HG03095 (cell line): ENCODE measurements at regions not wholly inside any gene's neighbourhood (a gene's known extent, or its start where the extent isn't known, plus 50 kb on each side); places are given as distances from the start of the nearest gene placed in this dataset.

Experiments
- ATAC-seq: cut with Tn5 transposase; IDR thresholded peaks from one replicate; pipeline ENCODE4 v1.9.1; 2021; ENCODE audit warnings: moderate library complexity; ENCODE audit not compliant: unreplicated experiment

DNA sequence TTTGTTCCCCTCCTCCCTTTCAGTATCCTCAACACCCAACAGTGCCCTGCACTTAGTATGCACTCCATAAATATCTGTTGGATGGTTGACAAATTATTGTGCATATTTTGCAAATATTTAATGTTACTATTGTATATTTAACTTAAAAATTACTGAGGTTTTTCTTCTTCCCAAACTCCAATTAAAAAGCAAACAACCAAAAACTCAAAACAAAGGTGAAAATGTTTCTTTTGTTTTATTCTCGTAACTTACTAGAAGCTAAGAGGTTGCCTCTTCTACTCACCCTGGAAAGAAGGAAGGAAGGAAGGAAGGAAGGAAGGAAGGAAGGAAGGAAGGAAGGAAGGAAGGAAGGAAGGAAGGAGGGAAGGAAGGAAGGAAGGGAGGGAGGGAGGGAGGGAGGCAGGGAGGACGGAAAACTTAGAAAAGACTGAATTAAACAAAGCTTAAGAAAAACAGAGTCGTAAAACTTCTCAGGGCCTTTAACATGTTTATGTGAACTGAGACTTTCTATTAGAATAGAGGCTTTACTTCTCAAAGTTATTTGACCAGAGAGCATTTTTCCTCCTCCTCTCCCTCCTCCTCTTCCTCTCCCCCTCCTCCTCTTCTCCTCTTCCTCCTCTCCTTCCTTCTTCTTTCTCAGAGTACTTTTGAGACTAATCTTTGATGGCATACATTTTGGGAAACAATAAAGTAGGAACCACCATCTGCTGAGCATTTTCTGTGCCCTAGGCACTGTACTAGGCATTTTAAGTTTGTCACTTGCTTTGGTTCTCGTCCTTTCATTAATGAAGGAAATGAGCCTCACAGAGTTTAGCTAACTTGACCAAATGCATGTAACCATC is 396.6 kb upstream of the WWC1 start:
- no peak for ATAC-seq

DNA sequence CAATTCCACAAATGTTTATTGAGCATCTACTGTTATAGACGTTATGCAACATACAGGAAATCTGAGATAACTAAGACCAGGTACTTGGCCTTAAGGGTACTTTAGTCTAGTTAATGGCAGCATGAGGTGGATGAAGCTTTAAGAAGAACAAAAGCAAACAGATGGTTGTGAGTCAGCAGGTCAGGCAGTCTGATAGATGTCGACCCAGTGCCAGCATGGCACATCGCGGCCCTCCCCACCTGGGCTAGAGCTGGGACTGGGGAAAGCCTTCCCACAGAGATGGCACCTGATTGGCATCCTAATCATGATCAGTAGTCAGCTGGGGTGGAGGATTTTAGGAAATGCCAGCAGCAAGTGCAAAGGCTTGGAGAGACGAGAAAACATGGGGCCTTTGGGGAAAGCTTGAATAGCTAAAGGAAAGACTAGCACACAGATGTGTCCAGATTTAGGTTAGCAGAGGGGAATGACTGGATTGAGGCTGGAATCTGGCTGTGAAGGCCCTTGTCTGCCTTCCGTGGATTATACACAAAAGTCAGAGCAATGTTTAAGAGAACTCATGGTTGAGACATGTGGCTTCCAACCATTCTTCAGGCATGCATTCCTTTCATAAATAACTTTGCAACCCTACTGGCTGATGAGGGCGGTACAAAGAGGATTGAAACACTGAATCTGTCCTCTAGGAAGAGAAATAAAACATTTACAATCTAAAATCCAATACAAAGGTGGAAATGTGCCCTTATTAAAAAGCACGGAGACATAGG is 395.4 kb upstream of the WWC1 start:
- no peak for ATAC-seq

DNA sequence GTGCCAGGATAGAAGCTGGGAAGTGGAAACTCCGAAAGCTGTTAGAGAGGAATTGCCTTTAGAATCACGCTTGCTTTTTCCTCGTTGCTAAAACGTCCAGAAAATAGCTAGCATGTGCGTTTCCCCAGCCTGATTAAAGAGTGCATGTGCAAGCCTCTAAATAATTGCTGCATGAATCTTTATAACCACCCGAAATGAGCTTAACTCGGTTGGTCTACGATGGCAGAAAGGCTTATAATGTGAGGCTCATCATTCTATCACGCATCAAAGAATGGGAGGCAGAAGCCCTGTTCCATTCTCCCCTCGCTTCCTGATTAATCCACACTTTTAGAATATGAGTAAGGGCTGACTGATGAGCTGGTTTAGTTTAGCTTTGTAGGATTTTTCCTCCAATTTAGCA is 394.6 kb upstream of the WWC1 start:
- ATAC-seq: no peak

DNA sequence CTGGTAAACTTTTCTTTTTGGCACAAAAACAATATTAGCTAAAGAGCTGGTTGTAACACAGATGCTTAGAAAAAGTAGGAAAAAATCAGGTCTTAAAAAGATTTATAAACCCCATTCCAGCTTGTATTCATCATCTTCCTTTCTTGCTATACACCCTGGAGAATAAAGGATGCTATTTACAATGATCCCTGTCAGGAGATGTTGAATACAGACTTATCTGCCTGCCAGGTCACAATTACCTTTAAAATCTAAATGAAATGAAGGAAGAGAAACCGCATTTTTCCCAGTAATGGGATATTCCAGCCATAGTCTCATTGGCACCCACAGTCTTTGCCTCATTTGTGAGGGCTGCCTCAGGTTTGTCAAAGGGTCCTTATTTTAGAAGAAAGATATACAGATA is 394.1 kb upstream of the WWC1 start:
- no peak for ATAC-seq

DNA sequence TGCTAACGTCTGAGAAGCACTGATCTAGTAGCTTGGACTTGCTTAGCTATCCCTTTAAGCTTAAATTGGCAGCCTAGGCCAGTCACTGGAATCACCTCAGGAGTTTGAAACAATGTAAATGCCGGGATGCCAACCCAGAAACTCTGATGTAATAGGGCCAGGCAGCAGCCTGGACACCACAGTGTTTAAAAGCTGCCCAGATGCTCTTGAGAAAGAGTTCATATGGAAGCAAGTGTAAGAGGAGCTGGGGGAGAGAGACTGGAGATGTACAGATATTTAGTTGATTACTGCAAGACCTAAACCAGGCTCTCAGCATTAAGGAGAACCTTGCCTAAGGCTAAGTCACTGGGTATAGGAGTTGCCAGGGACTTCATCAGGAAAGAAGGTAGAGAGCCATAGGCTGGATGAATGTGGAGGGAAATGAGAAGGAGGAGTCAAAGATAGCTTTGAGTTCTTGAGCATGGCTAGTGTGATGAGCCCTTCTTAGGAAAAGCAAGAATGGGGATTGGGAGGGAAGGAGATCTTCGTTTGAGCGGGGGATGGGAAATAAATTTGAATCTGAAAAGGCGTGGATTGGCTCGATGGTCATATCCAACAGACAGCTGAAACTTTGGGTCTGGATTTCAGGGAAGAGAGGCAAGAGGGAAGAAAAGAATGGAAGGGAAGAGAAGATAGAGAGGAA is 392.9 kb upstream of the WWC1 start:
- no peak for ATAC-seq

DNA sequence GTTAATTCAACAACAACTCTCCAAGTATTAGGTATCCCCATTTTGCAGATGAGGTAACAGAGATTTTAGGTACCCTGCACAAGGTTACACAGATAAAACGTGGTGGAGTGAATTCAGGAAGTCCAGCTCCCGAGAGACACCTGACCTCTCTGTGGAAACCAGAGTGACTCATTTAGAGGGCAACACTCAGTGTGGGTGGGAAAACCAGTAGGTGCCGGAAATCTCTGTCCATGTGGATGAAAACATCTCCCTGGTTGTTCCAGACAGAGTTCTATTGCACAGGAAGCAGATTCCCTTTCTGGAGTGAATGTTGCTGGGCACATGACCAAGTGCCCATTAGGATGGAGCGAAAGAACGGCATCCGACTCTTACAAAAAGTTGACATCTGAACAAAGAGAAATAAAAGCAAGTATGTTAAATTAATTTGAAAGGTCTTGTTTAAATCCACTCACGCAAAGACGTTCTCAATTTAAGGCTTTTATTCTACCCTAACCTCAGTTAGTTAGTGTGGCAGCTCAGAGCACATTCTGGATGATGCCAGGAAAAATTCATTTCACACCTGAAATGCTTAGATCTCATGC is 391.9 kb upstream of the WWC1 start:
- ATAC-seq: no peak

DNA sequence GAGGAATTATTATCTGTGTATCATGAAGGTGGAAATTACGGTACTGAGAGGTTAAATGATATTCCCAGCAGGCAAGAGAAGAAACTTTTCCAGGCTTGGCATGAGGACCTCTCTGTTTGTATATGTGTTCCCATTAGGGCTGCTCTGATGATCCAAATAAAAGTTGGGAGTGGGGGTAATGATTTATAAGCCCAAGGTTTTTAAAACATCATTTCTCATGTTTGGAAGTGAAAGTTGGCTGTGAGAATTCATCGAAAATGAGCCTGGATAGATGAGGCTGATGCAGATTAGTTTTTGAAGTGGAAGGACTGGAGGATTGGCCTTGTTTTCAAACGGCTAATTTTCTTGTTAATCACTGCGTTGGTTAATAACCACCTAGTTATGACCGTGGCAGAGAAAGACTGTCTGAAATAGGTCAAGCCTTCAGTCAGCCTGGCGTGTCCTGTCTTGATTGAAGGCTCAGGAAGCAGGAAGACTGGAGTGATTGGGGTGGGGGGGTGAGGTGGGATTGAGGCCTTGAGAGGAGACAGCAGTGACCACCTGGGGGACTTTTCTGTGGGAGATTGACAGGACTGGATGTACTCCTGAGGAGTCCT is 391.0 kb upstream of the WWC1 start:
- no peak for ATAC-seq

DNA sequence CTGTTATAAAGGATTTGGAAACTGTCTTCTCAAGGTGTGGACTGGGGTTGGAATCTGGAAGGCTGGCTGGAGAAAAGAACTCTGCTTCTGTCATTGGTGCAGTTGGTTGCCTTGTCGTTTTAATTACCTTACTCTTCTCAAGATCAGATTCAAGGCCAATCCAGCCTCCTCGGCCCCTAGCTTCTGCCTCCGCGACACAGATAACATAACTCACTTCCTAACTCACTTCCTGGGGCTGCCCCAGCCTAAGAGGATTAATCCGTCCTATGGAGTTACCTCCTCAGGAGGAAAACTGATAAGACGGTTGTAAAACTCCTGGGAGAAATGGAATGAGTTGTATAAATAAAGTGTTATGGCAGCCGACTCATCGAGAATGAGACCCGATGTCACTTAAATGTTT is 389.1 kb upstream of the WWC1 start:
- ATAC-seq: no peak

DNA sequence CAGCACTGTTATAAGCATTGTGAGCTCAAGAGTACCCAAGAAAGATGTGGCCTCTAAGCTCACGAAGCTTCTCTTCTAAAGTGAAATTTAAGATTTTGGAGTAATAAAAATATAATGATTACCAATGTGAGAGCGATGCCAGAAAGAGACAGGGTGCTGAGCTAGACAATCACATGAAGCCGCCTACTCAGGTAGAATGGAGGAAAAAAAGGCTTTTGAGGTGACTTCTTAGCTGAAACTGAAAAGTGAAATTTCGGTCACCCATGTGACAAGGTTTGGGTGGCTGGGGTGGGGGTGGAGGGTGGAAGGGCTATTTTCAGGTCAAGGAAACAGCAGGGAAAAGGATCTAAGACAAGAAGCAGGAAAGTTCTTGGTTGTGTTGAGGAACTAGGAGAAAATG is 388.2 kb upstream of the WWC1 start:
- no peak for ATAC-seq

DNA sequence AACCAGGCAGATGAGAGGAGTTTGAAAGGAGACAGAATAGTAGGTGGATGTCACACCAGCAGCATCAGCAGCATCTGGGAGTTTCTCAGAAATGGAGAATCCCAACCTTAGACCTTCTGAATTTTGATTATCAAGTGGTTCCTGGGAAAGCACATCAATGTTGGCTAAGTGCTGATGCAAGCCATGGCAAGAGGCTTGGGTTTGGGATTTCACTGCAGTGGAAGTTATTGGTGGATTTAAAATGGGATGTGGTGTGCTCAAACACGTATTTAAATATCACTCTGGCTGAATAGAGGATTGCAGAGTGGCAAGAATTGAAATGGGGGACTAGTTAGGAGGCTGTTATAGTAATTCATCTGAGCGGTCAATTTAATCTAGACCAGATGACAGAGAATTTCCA is 387.8 kb upstream of the WWC1 start:
- ATAC-seq: no peak

DNA sequence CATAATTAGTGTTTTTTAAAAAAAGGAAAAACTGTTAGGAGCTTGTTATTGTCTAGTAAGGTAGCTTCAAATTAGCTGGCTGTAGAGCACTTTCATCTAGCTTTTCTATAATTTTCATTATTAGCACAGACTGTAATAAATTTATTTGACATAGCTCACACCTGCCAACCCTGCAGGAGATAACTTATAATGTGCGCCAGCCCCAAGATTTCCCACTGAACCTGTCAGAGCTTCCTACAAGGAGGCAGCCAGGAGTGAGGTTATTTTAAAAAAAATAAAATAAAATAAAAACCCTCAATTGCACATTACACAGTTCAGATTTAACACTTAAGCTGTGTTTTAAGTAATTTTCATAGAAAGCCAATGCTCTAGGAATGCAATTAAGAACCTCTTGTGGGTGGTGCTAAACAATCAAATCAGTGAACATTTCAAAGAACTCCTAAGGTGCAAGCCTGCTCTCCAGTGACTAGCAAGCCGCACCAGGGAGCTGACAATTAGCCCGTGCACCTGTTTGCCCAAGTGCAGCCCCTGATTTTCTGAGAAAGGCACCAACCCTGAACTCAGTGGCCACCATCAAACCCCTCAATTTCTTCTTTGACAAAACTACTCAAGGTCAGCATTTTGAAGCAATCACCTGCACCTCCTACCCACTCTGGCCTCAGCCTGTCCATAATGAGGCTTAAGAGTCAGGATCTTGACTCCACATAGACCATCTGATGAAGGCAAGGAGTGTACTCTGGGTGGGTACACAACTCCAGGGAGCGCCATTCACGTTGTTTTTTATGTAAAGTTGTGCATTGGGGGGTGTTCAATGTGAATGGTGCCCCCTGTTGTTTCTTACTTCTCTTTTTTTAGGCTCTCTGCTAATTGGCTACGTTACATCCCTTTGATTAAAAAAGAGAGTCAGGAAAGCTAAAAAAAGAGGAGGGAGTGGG is 385.3 kb upstream of the WWC1 start:
- no peak for ATAC-seq

DNA sequence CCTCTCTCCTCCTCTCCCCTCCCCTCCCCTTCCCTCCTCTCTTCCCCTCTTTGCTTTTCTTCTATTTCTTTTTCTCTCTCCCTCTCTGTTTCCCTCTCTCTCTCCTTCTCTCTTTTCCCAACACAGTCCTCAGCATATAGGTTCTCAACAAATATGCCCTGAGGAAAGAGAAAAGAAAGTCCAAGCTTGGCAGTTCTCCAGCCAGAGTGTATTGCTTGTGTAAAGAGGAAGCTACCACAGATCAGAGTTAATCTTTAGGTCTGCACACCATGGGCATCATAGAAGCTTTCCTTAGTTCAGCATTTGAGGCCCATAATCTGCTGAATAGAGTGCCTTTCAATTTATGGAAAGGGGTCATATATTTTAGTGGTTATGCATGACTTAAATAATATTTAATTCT is 382.8 kb upstream of the WWC1 start:
- ATAC-seq: no peak

DNA sequence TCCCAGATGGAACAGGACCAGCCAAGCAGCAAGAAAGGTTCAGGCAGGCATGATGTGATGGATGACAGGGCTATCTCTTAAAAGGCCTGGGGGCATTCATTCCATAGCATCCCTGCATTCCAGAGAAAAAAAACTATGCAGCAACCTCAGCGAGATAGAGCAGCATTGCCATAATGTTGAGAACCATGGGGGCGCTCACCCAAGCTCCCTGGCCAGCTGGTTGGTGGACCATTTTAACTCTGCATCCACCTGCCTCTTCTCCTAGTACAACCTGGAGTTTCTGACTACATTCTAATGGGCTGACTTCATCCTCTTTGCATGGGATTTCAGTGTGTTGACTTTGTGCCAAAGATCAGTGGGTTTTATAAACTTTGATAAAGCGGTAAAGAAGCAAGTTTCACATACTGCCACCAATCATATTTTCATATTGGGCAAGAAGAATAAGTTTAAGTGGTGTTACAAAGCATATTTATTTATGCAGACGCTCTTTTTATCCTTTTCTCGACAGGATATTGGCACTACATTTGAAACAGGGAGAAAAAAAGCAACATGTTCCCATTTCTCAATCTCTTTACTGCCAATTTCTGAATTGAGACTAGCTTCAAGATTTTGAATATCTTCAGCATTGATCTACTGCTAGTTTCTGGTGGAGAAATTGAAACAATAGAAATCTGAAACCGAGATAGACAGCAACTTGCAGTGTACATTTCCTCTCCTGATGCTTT is 378.3 kb upstream of the WWC1 start:
- ATAC-seq: no peak

DNA sequence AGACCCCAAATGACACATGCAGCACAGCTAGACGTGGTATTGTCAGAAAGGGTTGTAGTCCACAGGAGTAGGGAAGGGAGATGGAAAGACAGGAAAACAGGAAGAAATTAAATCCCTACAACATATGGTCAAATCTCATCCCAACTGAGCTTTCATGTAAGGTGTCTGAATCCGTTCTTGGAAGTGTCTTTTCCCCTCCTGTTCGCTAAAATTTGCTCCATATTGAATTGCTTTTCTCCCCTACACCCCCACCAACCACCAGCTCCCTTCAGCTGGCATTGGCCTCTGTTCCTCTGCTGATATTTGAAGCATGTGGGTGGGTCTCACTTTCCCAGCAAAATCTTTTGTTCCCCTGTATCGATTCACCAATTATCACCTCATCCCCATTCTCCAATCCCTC is 376.2 kb upstream of the WWC1 start:
- ATAC-seq: no peak

DNA sequence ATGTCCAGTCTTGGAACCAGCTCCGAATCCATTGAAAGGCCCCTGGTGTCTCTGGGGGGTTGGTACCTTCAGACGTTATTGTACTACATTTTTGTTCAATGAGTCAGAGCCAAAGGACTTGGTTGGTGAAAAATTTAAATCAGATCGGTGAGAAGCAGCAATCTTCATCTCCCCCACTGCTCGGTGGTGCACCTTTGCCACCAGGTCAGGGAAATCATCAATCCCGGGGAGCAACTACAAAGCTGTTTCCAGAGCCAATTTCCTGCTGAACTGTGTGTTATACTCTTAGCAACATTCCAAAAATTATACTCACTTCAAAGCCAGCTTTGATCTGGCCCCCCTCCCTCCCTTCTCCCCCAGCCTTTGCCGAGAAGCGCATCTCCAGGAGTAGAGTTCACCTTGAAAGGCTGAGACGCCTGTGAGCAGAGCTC is 375.2 kb upstream of the WWC1 start:
- no peak for ATAC-seq

DNA sequence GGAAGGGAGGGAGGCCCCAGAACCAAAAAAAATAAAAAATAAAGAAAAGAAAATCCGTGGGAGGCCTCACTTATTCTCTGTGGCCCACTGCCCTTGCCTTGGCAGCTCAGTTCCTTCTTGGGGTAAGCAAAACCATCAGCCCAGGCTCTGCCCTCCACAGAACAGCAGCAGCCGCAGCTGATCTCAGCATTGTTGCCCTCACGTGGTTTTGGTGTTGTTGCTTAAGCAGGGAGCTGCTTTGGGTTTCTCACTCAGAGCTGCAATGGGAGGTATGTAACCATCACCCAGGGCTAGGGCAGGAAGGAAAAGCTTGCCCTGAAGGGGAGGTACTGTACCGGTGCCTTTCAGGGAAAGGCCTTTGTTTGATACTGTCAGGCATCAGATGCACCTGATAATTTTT is 374.7 kb upstream of the WWC1 start:
- ATAC-seq: no peak

DNA sequence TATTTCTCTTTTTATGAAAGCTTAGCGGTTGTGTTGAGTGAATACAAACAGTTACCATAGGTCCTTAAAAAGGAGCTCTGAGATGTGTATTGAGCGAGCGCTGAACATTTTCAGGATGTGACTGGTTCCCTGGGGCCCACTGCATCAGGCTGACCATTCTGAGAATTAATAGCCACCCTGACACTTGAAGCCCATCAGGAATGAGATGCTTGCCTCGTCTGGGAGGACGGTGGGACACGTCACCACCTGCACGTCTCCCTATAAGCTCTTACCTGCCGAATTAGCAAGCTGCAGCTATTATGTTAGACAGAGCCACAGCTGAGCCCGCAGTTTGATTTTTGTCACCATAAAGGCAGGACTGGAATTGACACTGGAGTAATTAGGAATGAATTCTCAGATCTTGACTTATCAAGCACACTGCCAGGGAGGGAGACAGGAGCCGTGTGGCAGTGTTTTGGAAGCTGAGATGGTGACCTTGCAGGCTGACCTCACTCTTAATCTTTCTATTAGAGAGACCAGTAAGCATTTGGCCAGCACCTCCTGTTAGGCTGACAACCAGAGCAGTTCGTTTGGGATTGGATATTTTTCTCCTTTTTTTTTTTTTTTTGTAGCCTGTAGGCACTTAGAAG is 373.1 kb upstream of the WWC1 start:
- no peak for ATAC-seq

DNA sequence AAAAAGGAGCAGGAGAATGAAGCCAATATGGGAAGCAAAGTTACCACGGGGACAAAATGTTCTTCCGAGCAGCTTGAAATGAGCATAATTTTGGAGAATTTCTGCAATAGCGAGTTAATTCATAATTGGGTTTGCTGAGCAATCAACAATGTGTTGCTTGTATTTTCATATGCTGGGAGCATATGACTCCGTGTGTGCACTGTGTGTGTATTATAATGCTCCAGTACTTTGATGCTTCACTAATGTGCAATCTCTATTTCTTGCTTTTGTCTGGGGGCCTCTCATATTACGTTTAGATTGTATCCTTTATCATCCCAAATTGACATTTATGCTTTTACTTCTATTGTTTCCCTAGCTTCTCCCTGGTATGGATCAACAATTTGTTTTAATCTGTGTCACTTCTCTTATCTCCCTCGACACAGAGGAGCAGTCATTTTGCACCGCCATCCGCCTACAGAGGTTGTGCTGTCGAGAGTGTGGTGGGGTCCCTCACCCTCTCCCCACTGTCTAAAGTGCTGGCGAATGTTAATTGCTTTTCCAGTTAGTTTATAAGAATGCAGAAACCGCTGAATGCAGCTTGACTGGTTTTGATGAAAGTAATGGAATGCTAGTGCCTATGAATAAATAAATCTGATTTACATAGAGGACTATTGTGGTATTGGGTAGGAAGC is 372.5 kb upstream of the WWC1 start:
- no peak for ATAC-seq
